ENCODE measurements at regions not wholly inside any gene's neighbourhood (a gene's known extent, or its start where the extent isn't known, plus 50 kb on each side); places are given as distances from the start of the nearest gene placed in this dataset.

DNA sequence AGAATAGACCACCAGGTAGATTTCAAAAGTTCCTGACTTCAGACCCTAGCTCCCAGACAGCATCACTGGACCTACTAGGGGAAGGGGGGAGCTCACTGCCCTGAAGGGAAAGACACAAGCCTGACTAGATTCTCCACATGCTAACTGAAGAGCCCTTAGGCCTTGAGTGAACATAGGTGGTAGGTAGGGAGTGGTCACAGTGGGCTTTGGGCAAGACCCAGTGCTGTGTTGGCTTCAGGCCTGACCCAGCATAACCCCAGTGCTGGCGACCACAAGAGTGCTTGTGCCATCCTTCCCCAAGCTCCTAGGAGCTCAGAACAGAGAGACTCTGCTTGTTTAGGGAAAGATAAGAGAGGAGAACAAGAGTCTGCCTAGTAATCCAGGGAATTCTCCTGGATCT is 51.1 kb upstream of the ACADM start:
- no peaks in the 10 kb centered on the region for H3K4me1 ChIP-seq (replicated peaks in 1 of 2)
- no peak for DNase-seq
- H3K27me3 ChIP-seq, result no peaks in the 10 kb centered on the region
- TF ChIP-seq, protein P1, sequence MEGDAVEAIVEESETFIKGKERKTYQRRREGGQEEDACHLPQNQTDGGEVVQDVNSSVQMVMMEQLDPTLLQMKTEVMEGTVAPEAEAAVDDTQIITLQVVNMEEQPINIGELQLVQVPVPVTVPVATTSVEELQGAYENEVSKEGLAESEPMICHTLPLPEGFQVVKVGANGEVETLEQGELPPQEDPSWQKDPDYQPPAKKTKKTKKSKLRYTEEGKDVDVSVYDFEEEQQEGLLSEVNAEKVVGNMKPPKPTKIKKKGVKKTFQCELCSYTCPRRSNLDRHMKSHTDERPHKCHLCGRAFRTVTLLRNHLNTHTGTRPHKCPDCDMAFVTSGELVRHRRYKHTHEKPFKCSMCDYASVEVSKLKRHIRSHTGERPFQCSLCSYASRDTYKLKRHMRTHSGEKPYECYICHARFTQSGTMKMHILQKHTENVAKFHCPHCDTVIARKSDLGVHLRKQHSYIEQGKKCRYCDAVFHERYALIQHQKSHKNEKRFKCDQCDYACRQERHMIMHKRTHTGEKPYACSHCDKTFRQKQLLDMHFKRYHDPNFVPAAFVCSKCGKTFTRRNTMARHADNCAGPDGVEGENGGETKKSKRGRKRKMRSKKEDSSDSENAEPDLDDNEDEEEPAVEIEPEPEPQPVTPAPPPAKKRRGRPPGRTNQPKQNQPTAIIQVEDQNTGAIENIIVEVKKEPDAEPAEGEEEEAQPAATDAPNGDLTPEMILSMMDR (IDR thresholded peaks at IDR 0.05), result no peak
- WGBS, 4 donors, result 79 to 100% (median 85%) methylated on average over 1 of the region's 1 CpG
- H3K4me3 ChIP-seq, result no peak overlapping the region
- intact Hi-C loops (cut with DNase I), result no loop called here
- H3K9me3 ChIP-seq (replicated peaks in 1 of 3), result no peaks in the 10 kb centered on the region
- H3K36me3 ChIP-seq (replicated peaks in 1 of 2), result no peaks in the 10 kb centered on the region
- H3K27ac ChIP-seq, result no peak overlapping the region

DNA sequence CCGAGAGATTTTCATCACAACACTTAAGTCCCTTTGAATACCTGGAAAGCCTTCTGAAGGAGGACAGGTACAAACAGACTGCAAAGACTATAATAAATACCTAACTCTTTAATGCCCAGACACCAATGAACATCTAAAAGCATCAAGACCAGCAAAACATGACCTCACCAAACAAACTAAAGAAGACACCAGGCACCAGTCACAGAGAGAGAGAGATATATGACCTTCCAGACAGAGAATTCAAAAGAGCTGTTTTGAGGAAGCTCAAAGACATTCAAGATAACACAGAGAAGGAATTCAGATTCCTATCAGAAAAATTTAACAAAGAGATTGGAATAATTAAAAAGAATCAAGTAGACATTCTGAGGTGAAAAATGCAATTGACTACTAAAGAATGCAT is 50.6 kb upstream of the ACADM start:
- whole genome bisulfite sequencing, 4 donors, result 91 to 96% (median 93%) methylated on average over 1 of the region's 1 CpG
- DNase-seq, result no peak
- H3K27ac ChIP-seq, result no peak overlapping the region
- H3K9me3 ChIP-seq (replicated peaks in 1 of 3), result no peaks in the 10 kb centered on the region
- no peak for TF ChIP-seq POLR2A (IDR thresholded peaks at IDR 0.05)
- TF ChIP-seq, protein P1 (IDR thresholded peaks at IDR 0.05), result no peak
- intact Hi-C loops (cut with DNase I), result no loop called here
- no peaks in the 10 kb centered on the region for H3K36me3 ChIP-seq (replicated peaks in 1 of 2)
- H3K27me3 ChIP-seq, result no peaks in the 10 kb centered on the region
- no peak overlapping the region for H3K4me3 ChIP-seq
- no peaks in the 10 kb centered on the region for H3K4me1 ChIP-seq (replicated peaks in 1 of 2)
